HG03432 (cell line): ENCODE measurements at regions not wholly inside any gene's neighbourhood (a gene's known extent, or its start where the extent isn't known, plus 50 kb on each side); places are given as distances from the start of the nearest gene placed in this dataset.
"Not testable (repeated sequence)": the region's sequence is repeated elsewhere in the genome, so short reads cannot be mapped to it uniquely, and the experiment has no call there.

ENCODE experiments used
- ATAC-seq: cut with Tn5 transposase; IDR thresholded peaks from one replicate; pipeline ENCODE4 v1.9.1; 2021; ENCODE audit warnings: mild to moderate bottlenecking, moderate library complexity; ENCODE audit not compliant: unreplicated experiment

DNA sequence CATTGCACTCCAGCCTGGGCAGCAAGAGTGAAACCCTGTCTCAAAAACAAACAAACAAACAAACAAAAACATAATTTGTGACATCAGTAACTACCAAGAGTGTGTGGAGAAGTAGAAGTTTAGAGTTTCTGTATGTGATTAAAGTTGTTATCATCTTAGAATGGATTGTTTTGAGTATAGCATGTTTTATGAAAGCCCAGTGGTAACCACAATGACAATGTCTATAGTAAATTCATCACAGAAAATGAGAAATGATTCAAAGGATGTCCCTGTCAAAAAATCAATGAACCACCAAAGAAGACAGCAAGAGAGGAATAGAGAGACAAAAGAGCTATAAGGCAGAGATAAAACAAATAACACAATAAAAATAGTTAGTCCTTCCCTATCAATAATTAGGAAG, 1299.2 kb downstream of the CNTNAP5 start:
- ATAC-seq, result no peak

DNA sequence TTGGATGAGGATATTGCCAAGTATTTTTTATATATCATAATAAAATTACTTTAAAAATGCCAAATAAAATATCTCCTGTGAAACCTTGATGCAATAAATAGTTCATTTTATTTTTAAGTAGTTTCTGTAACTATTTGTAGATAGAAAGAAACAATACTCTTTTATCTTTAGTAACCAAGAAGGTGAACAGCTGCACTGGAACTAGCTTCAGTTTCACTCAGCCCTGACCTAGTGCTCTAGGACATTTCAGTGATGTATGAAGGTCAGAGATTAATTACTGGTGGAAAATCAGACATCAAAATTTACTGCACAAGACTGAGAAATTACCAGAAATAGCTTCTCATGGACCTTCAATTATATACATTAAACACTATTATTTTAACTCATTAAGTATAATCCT, 1305.0 kb downstream of the CNTNAP5 start:
- ATAC-seq, result peak; percentile 89

DNA sequence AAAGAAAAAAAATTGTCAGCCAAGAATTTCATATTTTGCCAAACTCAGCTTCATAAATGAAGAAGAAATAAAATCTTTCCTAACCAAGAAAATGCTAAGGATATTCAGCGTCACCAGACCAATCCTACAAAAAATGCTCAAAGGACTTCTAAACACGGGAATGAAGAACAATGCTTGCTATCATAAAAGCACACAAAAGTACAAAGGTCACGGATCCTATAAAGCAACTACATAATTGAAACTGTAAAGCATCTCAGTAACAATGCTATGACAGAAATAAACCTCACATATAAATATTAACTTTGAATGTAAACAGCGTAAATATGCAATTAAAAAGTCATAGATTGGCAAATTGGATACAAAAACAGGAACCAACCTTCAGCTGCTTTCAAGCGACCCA, 1314.6 kb upstream of the GYPC start:
- no peak for ATAC-seq

DNA sequence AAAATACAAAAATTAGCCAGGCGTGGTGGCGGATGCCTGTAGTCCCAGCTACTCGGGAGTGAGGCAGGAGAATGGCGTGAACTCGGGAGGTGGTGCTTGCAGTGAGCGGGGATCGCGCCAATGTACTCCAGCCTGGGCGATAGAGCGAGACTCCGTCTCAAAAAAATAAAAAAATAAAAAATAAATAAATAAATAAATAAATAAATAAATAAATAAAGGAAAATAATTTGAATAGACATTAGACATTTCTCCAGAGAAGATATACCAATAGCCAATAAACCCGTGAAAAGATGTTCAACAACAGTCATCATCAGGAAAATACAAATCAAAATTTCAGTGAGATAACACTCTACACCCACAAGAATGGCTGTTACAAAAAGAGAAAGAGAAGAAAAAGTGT, 1302.4 kb upstream of the GYPC start:
- not testable (repeated sequence) for ATAC-seq

DNA sequence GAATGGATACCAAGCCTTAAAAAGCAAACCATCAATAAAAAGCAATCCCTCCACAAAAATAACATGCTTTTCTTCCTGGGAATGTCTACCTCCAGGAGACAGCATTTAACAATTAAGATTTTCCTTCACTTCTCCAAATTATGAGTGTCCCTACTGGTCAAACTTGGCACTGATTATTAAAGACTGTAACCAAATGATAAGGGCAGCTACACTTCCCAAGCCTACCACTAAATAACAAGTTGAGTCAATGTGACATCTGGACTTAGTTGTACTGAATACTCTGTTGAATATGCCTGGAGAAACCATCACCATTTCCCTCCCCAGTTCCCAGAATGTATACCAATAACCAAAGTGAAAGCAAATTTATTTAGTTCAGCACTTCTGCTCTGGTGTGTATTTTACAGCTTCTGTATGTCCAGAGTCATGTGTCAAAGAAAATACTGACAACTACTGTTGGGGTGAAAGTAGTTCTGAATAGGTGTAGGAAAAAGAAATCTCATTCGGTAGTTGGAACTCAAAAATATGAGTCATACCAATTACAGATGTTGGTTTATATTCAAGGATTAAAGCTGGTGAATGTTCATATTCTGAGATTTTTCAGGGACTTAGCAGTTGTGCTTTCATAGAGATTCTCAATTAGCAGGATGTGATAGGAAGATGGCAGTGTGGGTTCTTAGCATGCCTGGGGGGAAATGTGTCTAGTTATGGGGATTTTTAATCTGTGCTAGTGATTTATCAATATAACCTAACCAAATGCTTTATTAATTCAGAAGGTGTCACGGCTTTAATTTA, 1291.6 kb upstream of the GYPC start:
- no peak for ATAC-seq

DNA sequence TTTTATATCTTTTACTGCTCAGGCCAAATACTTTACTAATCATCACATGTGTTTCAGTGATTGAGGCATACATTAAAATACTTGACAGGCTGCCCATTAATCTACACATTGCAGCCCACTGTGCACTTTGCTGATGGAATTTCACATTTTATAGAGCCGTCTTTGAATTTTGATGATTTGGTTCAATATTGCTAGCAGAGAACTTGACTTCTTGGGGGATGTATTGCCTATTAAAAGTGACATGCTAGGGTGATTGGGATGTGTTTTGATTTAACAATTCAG, 1291.0 kb upstream of the GYPC start:
- no peak for ATAC-seq

DNA sequence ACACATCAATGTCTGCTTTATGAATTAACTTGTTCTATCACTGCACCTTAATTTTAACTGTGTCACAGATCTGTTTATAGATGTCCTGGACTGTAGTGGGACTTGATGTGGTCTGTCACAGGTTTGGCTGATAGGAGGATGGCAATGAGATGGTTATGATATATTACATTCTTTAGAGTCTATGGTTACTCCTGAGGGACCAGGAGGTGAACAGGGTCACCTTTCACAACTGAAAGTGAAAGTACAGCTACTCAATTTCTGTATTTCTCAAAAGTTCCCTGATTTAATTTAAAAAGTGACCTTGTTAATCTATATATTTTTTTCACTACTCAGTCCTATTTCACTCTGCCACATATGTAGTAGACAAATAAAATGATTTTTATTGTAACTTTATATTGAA, 1284.1 kb upstream of the GYPC start:
- no peak for ATAC-seq

DNA sequence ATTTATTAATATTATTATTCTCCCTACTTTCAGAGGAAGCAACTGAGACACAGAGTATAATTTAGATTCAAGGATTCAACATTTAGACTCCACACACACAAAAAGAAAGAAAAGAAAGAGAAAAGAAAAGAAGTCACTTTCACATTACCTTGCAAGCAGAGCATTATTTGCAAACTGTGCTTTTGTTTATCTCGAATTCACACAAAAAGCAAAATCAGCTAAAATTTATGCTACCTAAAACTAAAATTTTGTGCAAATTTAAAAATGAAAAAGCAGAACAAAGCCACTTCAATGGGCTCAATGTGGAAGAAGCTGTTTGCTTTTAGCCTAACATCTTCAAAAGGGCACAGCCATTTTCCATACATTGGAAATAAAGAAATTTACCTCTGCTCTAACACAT, 1282.7 kb upstream of the GYPC start:
- no peak for ATAC-seq

DNA sequence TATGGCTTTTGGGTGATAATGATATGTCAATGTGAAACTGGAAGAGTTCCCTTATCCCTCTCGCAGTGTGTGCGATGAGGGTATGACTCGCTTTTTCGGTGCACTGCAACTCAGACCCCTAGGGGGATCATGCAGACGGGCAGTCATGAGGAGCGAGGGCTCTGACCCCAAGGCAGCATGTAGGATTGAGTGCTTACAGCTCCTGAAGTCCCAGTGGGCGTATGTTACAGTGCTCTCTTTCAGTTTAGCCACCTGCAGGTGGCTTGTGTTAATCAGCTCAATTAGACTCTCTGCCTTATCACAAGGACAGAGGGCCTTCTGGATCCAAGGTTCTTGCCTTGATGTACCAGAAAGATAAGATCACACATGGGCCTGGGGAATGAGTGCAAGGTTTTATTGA, 1269.9 kb upstream of the GYPC start:
- peak; percentile 78 for ATAC-seq

DNA sequence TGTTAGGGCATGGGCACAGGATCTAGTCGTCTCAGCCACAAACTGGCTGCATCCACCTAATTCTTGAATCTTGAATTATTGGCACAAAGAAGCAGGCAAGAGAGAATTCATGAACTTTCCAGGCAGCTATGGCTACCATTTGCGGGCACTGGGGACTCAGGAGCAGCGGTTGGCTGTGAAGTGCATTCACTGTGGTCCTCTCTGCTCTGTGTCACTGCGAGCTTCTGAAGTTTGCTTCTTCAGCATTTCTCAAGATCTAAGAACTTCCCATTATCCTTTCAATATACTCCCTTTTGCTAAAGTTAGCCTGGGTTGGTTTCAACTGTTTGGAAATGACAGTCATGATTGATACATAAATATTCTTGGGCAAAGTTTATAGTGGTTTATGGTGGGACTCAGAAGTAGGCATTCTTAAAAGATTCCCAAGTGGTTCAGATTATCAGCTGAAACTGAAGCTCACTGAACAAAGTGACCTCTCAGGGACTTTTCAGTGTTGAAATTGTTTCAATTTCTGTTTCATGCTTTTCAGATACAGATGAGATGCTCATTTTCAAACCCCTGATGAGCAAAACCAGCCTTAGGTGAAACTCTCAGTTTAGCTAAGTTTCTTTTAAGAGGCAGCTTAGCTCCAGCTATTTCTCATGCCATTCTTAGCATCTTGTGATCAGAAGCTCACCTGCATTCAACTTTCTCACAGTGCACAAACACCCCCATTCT, 1258.3 kb upstream of the GYPC start:
- peak; percentile 85 for ATAC-seq

DNA sequence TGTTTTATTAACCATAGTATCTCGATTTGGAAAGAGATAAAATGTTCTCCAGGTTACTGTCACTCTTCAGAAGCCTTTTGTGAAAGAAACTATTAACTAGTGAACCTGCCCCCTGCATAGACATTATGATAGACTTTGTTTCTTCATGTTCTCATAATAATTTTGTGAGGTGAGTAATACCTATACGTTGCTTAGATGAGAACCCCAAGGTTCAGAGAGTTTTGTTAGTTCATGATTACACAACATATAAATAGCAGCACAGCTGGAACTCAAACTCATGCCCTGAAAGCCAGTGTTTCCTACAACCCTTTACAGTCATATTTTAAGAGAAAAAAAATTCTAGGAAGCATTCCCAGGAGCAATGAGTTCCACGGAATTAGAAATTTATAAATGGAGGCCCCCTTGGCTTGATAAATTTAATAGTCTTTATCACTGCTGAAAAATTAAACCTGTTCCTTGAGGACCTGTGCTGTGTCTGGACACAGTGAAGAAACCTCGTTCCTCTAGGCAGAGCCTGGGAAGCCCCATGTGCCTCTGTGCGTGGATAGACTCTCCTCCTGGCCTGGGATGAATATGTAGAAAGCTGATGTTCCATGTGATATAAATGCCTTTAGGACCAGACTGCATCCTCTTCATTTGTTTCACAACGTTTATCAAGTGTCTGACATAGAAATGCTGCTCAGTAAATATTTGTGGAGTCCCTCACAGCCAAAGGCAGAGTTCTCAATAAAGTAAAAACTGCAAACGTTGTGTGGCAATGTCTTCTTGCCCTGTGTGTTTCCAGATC, 1257.0 kb upstream of the GYPC start:
- ATAC-seq, result peak; percentile 55

DNA sequence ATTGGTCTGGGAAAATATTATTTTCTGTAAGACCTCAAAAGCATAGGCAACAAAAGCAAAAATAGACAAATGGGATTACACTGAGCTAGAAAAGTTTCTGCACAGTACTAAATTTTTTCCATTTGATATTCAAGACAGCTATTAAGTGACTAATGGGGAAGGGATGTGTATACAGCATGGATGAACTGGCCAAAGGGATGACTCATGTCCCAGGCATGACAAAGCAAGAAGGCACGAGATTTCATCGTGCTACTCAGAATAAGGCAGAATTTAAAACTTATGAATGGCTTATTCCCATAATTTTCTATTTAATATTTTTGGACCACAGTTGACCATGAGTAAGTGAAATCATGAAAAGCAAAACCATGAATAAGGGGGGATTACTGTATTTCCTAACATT, 1250.1 kb upstream of the GYPC start:
- ATAC-seq, result no peak

DNA sequence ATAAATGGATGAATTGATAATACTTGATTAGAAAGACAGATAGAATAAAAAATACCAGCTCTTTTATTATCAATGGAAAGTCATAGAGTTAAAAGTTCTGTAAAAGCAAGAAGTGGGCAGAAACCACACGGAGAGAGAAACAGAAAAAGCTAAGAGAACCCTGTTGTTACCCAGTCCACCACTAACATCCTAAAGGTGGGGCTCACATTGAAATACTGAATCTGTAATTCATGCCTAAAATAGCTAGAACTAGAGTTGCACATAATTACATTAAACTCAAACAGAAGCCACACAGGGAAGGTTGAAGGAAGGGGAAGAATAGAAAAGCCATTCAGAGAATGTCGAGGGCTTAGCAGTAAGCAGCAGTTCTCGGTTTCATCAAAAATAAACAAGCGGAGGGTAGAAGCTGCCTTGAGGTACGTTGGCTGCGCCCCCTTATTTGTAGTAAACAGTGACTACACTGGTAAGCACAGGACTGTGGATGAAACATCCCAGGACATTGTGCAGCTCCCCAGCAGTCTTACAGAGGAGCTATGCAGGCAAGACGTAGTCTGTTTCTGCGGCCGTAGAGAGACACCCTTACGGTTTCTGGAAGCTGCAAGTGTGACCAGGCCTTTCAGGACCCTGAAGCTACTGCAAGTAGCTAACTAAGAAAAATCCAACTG, 1247.0 kb upstream of the GYPC start:
- ATAC-seq, result peak; percentile 48

DNA sequence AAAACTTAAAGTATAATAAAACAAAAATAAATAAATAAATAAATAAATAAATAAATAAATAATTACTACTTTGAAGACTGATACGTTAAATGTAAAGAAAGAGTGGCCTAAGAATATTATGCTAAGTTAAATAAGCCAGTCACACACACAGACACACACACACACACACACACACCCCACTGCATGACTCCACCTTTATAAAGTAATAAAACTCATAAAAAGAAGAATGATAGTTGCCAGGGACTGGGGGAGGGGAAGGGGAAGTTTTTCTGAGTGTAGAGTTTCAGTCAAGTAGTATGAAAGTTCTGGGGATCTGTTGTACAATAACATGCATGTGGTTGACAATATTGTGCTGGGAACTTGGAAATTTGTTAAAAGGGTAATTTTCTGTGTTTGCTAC, 1237.5 kb upstream of the GYPC start:
- no peak for ATAC-seq

DNA sequence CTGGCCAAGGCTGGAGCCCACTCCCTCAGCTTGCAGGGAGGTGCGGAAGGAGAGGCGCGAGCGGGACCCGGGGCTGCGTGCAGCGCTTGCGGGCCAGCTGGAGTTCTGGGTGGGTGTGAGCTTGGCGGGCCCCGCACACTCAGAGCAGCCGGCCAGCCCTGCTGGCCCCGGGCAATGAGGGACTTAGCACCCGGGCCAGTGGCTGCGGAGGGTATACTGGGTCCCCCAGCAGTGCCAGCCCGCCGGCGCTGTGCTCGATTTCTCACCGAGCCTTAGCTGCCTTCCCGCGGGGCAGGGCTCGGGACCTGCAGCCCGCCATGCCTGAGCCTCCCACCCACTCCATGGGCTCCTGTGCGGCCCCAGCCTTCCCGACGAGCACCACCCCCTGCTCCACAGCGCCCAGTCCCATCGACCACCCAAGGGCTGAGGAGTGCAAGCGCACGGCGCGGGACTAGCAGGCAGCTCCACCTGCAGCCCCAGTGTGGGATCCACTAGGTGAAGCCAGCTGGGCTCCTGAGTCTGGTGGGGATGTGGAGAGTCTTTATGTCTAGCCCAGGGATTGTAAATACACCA, 1233.7 kb upstream of the GYPC start:
- ATAC-seq, result not testable (repeated sequence)

DNA sequence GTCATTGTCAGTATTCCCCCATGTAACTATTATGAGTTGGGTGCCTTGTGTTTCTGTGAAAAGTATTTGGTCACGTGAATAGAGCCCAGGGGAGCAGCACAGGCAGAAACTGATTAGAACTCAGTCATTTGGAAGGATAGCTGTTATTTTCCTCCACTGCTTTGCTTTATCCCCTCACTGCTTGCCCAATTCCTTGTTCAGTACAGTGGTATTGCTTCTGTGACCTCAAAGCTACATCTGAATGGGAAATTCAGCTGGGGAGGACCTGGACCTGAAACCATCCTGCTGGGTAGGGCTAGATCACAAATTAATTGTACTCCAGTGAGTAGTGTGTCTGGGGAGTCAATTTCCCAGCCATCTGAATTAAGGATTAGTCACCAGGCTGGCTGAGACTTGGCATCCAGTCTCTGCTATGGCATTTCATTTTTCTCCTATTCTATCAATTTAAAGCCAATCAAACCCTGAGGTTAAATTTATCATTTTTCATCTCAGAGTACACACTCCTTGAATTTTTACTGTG, 1231.6 kb upstream of the GYPC start:
- no peak for ATAC-seq

DNA sequence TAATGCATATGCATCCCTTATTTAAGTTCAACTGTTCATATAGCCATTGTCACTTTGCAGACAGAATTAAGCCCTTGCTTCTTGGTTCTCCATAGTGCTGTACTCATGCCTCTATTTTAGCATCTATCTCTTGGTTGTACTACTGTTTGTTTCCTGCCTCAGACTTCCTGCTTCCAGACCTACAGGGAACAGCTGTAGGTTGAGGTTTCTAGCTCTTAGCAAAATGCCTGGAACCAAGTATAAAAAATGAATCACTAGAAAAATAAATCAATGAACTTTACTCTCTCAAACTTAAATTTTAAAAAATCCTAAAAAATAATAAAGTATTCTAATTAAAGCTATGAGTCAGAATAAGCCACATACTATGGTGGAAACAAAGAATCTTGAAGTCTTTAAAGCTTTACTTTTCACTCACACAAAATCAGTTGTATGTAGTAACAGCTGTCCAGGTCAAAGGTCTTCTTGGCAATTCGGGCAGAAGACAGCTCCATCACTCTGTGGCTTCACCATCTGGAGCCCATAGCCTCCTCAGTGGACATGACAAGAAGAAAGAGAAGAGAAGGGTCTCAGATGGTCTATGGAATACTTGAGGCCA, 1228.1 kb upstream of the GYPC start:
- ATAC-seq, result no peak

DNA sequence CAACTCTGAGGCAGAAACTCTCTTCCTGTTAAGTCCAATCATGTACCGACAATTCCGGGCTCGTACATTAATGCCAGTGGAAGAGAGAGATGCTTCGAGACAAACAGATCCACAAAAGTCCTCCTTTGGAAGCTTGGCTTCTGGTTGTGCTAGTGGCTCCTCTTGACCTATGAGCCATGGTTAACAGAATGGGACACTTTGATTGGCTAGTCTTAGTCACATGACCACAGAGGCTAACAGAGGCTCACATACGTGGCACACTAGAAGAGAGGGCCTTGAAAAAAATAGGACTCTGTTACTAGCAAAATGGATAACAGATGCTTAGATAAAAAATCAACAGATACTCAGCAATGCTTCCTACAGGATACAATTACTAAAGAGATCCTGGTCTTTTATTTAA, 1211.9 kb upstream of the GYPC start:
- no peak for ATAC-seq

DNA sequence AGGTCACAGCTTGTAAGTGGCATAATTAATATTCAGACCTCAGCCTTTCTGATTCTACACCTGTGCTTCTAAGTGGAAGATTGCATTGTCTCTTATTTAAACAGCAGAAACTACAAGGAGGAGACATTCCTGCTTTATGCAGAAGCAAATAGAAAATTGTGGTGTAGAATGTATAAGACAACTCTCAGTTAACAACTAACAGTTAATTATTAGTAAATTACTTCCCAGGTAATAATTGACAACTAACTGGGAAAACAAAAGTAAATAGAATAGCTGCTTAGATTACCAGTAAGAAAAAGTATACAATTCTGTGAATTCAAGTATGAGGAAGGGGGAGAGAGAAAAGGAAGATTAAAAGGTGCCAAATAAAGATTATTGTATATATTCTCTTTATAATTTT, 1210.5 kb upstream of the GYPC start:
- ATAC-seq, result no peak

DNA sequence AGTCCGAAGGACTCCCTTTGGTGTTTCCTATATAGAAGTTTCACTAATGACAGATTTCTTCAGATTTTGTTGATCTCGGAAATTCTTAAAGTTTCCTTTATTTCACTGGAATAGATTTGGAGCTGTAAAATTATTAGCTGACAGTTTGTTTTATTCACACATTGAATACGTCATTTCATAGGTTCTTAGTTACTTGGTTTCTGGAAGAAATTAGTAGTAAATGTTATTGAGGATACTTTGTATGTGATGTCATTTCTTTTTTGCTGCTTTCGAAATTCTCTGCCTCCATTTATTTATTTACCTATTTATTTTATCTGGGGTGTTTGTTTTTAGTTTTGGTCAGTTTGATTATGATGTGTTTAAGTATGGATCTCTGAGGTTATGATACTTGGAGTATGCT, 1205.9 kb upstream of the GYPC start:
- ATAC-seq, result no peak

DNA sequence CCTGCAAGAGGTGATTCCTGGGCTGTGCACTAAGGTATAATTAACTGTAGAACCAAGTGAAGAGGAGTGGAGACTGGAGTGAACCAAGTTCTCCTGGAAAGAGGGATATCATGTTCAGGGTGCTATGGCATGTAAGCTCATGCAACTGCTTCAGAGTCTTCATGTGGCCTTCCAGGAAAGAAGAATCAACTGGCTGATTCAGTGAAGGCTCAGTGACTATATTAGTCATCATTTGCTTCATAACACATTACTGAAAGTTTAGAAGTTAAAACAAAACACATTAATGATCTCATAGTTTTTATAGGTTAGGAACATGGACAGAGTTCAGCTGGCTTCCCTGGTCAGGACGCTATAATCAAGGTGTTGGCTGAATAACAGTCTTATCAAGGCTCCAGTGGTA, 1200.8 kb upstream of the GYPC start:
- ATAC-seq, result peak; percentile 73
